GM21737 (cell line): ENCODE measurements at regions not wholly inside any gene's neighbourhood (a gene's known extent, or its start where the extent isn't known, plus 50 kb on each side); places are given as distances from the start of the nearest gene placed in this dataset.
"Not testable (repeated sequence)": the region's sequence is repeated elsewhere in the genome, so short reads cannot be mapped to it uniquely, and the experiment has no call there.

Source experiments
- ATAC-seq: cut with Tn5 transposase; IDR thresholded peaks from one replicate; pipeline ENCODE4 v1.9.1; 2021; ENCODE audit warnings: mild to moderate bottlenecking, moderate library complexity; ENCODE audit not compliant: unreplicated experiment

DNA sequence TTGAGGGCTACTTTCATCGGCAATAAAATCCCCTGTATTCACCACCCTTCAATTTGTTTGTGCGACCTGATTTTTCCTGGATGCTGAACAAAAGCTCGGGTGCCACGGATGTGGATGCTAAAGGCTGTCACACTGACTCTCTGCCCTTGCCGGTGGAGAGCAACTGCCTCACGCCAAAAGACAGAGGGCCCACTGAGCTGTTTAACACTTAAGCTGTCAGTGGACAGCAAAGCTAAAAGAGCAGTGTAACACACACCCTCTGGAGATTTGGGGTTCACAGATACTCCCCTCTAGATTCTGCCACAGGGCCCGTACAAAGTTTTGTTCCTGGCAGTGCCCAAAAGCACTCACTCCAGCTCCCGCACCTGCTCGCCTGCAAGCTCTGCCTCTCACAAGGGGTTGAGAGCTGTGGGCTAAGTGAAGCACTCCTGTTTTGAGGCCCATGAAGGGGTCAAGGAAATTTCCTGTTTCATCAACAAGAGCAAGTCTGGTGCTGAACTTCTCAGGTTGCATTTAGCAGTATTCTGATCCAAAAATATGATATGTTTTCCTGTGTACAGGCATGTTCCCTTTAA, 1571.9 kb downstream of the ADGRL3 start:
- no peak for ATAC-seq

- no peak for ATAC-seq
Measured at GRCh38 chr4:62740296-62740695, 1540.2 kb downstream of the ADGRL3 start.

- ATAC-seq, result no peak
Measured at GRCh38 chr4:62717154-62717553, 1517.0 kb downstream of the ADGRL3 start.

GRCh38 chr4:62711575-62711974, 1511.4 kb downstream of the ADGRL3 start:
- no peak for ATAC-seq

GRCh38 chr4:62709618-62710252, 1509.6 kb downstream of the ADGRL3 start:
- no peak for ATAC-seq

- ATAC-seq, result no peak
Measured at GRCh38 chr4:62706423-62706822, 1506.3 kb downstream of the ADGRL3 start.

GRCh38 chr4:62683799-62684566, 1483.9 kb downstream of the ADGRL3 start:
- ATAC-seq, result no peak

DNA sequence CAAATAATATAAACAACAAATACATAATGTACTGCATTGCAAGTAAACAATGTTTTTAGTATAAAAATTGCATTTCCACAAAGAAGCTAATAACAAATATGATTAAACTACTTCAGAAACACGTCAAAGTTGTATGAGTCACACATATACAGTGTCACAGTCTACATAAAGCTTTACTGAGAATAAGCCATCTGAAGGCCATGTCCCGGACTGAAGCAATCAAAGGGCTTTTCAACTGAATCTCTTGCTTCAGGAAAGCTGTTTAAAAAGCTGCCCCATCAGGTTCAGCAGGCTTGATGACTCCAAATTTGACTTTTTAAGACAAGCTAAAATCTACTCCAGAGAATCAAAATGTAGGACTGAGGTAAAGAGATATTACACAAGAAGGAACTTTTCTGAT, 1476.8 kb downstream of the ADGRL3 start:
- no peak for ATAC-seq

- ATAC-seq, result no peak
Measured at GRCh38 chr4:62670514-62670913, 1470.4 kb downstream of the ADGRL3 start.

GRCh38 chr4:62661821-62662220, 1461.7 kb downstream of the ADGRL3 start:
- no peak for ATAC-seq

GRCh38 chr4:62656006-62656405, 1455.9 kb downstream of the ADGRL3 start:
- no peak for ATAC-seq

DNA sequence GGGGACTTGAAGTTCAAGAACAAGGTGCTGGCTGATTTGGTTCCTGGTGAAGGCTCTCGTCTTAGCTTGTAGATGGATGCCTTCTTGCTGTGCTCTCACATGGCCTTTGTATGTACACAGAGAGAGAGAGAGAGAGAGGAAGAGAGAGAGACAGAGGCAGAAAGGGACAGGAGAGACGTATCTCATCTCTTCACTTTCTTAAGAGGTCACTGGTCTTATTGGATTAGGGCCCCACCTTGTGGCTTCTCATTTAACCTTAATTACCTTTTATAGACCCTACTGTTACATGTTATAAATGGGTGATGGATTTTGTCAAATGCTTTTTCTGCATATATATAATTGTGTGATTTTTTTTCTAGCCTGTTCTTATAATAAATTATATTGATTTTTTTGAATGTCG, 1444.2 kb downstream of the ADGRL3 start:
- no peak for ATAC-seq

DNA sequence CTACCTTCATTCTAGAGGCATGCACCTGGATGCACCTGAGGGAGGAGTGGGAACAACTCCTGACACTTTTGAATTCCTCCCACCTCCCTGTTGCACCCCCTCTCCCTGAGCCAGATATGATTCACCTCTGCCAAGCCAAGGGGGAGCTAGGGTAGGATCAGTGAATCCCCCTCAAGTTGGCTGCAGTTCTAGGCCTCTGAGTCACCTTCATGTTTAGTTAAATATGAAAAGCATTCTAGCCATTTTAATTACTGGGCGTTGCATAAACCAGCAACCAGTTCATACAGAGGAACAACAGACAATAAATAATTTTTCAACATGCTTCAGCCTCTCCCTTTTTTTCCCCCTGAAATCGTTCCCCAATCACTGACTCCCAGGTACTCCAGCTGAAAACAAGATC, 1440.2 kb downstream of the ADGRL3 start:
- no peak for ATAC-seq

DNA sequence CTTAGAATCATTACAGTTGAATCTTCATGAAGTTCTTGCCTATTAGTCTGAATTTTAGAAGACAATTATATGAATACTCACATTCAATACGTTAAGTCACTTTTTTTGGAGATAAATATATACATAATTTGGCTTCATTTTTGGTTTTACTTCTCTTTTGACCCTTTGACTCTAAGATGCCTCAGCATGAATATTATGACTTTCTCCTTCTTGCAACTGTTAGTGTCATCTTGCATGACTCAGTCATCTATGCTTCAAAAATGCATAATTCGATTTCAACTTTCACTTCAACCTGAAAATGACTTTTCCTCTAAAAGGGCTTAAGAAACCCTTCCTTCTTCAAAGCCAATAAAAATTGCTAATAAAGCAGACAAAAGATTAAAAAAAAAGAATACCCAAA, 1427.5 kb downstream of the ADGRL3 start:
- ATAC-seq, result no peak

- ATAC-seq, result no peak
Measured at GRCh38 chr4:62627141-62627540, 1427.0 kb downstream of the ADGRL3 start.

- no peak for ATAC-seq
Measured at GRCh38 chr4:62622089-62622488, 1422.0 kb downstream of the ADGRL3 start.

DNA sequence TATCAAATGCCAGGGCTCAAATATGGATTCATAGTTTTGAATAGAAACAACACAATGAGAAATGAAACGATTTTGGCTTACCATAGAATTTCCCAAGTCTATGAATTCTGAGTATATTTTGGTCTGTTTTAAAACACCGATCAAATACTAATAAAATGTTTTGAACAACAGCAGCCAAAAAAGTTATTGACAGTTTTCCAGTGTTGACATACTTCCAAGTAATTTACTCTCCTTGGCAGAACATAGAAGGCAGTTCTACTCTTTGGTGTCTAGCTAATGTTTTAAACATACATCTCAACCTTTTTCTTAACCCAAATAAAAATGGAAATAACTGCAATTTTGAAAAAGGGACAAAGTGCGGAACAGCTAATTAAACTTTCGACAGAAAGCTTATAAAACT, 1419.8 kb downstream of the ADGRL3 start:
- no peak for ATAC-seq

GRCh38 chr4:62618042-62618441, 1417.9 kb downstream of the ADGRL3 start:
- no peak for ATAC-seq

DNA sequence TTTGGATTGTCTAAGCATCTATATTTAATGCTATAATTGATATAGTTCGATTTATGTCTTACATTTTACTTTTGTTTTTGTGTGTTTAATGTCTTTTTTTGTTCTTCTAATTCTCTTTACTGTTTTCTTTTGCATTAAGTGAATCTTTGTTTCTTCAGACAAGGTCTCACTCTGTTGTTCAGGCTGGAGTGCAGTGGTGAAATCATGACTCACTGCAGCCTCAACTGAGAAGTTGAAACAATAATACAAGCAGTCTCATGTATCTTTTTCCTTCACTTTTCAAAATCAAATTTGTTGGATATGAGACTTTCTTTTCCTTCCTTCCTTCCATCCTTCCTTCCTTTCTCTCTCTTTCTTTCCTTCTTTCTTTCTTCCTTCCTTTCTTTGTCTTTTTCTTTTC, 1401.6 kb downstream of the ADGRL3 start:
- no peak for ATAC-seq

- ATAC-seq, result not testable (repeated sequence)
Measured at GRCh38 chr4:62595265-62595664, 1395.1 kb downstream of the ADGRL3 start.

- ATAC-seq, result no peak
Measured at GRCh38 chr4:62591756-62592155, 1391.6 kb downstream of the ADGRL3 start.

DNA sequence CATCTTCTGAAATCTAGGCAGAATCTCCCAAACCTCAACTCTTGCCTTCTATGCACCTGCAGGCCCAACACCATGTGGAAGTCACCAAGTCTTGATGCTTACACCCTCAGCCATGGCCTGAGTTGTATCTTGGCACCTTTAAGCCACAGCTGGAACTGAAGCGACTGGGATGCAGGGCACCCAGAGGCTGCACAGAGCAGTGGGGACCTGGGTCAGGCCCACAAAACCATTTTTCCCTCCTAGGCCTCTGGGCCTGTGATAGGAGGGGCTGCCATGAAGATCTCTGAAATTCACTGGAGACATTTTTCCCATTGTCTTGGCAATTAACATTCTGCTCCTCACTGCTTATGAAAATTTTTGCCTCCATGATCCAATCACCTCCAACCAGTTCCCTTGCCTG, 1388.5 kb downstream of the ADGRL3 start:
- no peak for ATAC-seq
